ENCODE measurements at regions not wholly inside any gene's neighbourhood (a gene's known extent, or its start where the extent isn't known, plus 50 kb on each side); places are given as distances from the start of the nearest gene placed in this dataset.

DNA sequence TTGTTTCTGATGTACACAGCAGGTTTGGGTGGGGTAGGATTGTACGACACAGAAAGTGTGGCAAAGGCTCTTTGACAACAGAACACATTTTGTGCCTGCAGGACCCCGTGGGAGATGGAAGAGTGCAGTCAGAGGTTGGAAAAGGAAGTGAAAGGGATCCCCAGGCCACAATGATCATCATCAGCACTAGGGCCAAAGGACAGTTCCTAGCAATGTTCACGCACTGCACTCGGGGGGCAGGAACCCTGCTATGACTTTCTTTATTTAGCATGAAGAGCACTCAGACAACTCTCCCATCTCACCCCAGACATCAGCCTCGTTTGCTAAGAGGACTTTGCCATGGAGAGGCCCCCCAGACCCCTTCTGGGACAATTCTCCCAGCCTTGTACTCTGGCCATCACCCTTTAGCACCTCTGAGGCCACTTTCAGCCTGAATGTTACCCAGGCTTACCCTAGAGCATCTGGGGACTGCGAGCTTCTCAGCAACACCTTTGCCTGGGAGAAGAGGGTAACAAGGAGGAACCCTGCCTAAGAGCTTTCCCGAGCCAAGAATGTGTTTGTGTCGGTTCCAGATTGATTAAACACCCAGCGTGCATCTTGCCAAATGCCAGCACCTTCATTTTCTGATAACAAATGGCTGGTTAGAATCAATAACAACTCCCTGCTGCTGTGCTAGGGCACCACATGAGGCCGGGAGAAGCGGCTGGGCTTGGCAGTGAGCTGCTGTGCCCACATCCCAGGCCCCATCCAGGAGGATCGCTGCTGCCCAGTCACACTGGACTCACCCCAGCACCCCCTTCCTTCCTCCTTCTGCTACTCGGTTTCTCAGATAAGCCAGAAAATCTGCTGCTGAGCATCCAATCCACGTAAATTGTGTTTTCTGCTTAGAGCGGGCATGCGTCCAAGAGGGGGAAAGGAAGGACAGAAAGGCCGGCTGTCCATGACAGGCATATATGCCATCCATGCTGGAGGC lies 633.1 kb downstream of the AJAP1 start:
- no peak overlapping the region for H3K4me3 ChIP-seq (ENCODE audit: low read depth, low read length)
- DNase-seq (ENCODE audit: low read depth), result no peak
- TF ChIP-seq, protein P1, sequence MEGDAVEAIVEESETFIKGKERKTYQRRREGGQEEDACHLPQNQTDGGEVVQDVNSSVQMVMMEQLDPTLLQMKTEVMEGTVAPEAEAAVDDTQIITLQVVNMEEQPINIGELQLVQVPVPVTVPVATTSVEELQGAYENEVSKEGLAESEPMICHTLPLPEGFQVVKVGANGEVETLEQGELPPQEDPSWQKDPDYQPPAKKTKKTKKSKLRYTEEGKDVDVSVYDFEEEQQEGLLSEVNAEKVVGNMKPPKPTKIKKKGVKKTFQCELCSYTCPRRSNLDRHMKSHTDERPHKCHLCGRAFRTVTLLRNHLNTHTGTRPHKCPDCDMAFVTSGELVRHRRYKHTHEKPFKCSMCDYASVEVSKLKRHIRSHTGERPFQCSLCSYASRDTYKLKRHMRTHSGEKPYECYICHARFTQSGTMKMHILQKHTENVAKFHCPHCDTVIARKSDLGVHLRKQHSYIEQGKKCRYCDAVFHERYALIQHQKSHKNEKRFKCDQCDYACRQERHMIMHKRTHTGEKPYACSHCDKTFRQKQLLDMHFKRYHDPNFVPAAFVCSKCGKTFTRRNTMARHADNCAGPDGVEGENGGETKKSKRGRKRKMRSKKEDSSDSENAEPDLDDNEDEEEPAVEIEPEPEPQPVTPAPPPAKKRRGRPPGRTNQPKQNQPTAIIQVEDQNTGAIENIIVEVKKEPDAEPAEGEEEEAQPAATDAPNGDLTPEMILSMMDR (IDR thresholded peaks at IDR 0.05; ENCODE audit: low read depth, low read length, missing control alignments), result no peak

DNA sequence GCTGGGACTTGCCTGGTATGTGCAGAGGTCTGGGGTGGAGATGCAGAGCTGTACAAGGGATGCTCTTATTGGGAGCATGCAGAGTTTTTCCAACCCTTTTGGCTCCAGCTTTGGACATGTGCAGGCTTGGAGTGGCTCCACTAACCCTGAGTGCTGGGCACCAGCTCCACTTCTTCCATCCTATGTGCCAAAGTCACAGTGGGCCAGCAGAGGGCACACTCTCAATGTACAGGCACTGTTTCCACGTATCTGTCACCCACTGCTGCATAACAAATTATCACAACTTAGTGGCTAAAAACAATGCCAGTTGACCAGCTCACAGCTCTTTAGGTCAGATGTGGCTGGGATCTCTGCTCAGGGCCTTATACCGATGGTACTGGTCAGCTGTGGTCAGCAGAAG lies 631.8 kb downstream of the AJAP1 start:
- TF ChIP-seq, protein P1 (IDR thresholded peaks at IDR 0.05; ENCODE audit: low read depth, low read length, missing control alignments), result peak; percentile 47
- no peak overlapping the region for H3K4me3 ChIP-seq (ENCODE audit: low read depth, low read length)
- no peak for DNase-seq (ENCODE audit: low read depth)

DNA sequence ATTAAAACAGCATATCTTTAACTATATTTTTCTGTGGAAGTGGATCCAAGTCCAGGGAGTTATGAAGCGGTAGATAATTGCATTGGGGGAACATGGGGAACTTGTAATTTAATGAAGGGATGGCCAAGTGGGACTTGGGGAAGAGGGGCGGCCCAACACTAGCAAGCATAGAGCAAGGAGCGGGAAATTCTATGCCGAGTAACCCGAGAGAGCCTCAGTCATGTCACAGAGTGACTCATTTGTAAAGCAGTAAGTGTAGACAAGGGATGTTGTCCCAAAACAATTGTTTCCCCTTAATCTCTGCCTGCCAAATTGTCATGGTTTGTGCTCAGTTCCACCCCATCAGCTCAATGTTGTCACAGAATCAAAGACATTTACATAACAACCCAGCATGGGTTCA lies 620.1 kb downstream of the AJAP1 start:
- TF ChIP-seq, protein P1 (IDR thresholded peaks at IDR 0.05; ENCODE audit: low read depth, low read length, missing control alignments), result no peak
- no peak overlapping the region for H3K4me3 ChIP-seq (ENCODE audit: low read depth, low read length)
- DNase-seq (ENCODE audit: low read depth), result no peak

DNA sequence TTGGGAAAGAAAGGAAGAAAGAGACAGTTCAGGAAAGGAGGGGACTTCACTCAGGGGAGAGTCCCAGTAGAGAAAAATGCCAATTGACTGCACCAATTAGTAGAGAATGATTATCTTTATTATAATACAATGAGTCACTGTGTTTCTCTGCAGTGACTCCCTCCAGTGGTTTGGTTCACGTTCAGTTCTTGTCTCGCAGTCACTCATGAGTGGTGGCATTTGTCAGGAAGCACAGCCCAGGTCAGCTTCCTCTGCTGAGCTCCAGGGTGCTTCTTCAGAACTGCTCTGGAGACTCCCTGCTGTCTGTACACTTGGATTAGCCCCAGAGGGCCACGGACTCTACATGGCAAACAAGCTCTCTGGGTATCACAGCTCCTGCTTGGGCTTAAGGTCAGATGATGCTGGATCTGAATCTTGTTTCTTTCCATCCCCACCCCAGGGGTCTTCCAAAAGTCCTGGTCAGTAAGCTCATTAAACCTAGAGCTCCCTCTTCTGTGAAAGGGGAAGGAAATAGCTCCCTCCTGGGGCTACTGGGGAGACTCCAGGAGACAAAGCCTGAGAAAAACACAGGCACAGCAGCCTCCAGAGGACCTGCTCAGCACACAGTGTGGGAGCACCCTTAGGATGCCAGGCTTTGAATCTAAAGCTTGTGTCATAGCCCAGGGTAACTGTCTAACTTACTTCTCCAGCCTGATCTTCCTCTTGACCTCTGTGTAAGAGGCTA lies 619.0 kb downstream of the AJAP1 start:
- TF ChIP-seq, protein P1 (IDR thresholded peaks at IDR 0.05; ENCODE audit: low read depth, low read length, missing control alignments), result no peak
- DNase-seq (ENCODE audit: low read depth), result no peak
- H3K4me3 ChIP-seq (ENCODE audit: low read depth, low read length), result no peak overlapping the region

DNA sequence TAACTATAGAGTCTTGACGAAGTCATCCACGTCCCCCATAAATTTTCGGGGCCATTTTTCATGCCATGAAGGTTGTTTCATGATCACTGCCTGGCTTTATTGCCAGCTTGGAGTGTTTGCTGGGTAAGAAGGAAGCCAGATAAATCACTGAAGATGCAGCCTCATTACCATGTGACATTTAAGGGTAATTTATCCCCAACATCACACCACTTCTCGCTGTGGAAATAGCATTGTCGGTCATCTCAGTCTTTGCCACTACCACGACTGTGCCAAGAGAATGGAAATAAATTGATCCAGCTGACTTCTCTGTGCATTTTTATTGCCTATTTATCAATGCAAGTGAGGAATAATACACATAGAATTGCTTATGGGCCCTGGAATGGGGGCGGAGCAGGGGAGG lies 617.9 kb downstream of the AJAP1 start:
- H3K4me3 ChIP-seq (ENCODE audit: low read depth, low read length), result no peak overlapping the region
- no peak for DNase-seq (ENCODE audit: low read depth)
- TF ChIP-seq, protein P1 (IDR thresholded peaks at IDR 0.05; ENCODE audit: low read depth, low read length, missing control alignments), result no peak

DNA sequence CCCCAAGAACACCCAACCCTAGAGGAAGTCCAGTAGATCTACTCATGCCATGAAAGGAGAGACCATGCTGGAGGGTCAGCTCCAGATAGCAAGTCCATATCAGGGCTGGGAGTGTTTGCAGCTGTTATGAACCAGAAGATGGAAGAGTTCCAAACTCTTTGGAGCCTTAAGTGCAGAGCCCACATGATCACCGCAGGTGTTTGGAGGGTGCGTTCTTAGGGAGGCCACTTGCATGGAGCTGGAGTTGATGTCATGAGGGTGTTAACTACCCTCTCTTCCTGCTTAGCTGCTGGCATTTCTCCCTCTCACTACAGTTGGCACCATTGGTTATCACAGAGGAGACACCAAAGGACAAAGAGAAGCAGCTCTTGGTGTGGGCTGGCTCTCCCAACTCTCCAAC lies 616.9 kb downstream of the AJAP1 start:
- TF ChIP-seq, protein P1 (IDR thresholded peaks at IDR 0.05; ENCODE audit: low read depth, low read length, missing control alignments), result no peak
- no peak overlapping the region for H3K4me3 ChIP-seq (ENCODE audit: low read depth, low read length)
- no peak for DNase-seq (ENCODE audit: low read depth)

All from GM12864 (cell line).